Retinal pigment epithelial cell (primary cell): ENCODE measurements at regions not wholly inside any gene's neighbourhood (a gene's known extent, or its start where the extent isn't known, plus 50 kb on each side); places are given as distances from the start of the nearest gene placed in this dataset.

ENCODE experiments used
- DNase-seq: peaks from one replicate; pipeline ENCODE4 v3.0.0-alpha.2; 2010; ENCODE audit warnings: low read depth
- H3K4me3 ChIP-seq: 2 replicates; pipeline ENCODE4 v1.5.1; 2011; ENCODE audit warnings: mild to moderate bottlenecking, low read length, control low read depth, moderate library complexity
- CTCF ChIP-seq: conservative IDR thresholded peaks from 2 replicates; pipeline ENCODE4 v1.5.1; 2011; ENCODE audit warnings: low read depth, low read length, control low read depth, inconsistent platforms

- no peak for DNase-seq
- TF ChIP-seq CTCF: no peak
- H3K4me3 ChIP-seq: no peak overlapping the region
Measured at GRCh38 chr12:5292651-5293050, 139.3 kb upstream of the NTF3 start.

- DNase-seq: no peak
- no peak for TF ChIP-seq CTCF
- no peak overlapping the region for H3K4me3 ChIP-seq
Measured at GRCh38 chr12:5293773-5294172, 138.1 kb upstream of the NTF3 start.

- DNase-seq: no peak
- no peak for TF ChIP-seq CTCF
Measured at GRCh38 chr12:5294274-5295070, 137.4 kb upstream of the NTF3 start.

GRCh38 chr12:5295151-5295550 lies 136.8 kb upstream of the NTF3 start:
- H3K4me3 ChIP-seq: no peak overlapping the region

More at GRCh38 chr12:5294274-5295070, 137.4 kb upstream of the NTF3 start:
- no peak overlapping the region for H3K4me3 ChIP-seq

GRCh38 chr12:5295996-5296395 lies 135.9 kb upstream of the NTF3 start:
- H3K4me3 ChIP-seq: no peak overlapping the region
- TF ChIP-seq CTCF: no peak
- no peak for DNase-seq

More at GRCh38 chr12:5295151-5295550, 136.8 kb upstream of the NTF3 start:
- no peak for DNase-seq
- no peak for TF ChIP-seq CTCF

- TF ChIP-seq CTCF: no peak
- DNase-seq: no peak
- no peak overlapping the region for H3K4me3 ChIP-seq
Measured at GRCh38 chr12:5301539-5301938, 130.4 kb upstream of the NTF3 start.

GRCh38 chr12:5305425-5305824 lies 126.5 kb upstream of the NTF3 start:
- no peak overlapping the region for H3K4me3 ChIP-seq
- DNase-seq: no peak
- TF ChIP-seq CTCF: no peak
